GM12891 (cell line): ENCODE measurements at regions not wholly inside any gene's neighbourhood (a gene's known extent, or its start where the extent isn't known, plus 50 kb on each side); places are given as distances from the start of the nearest gene placed in this dataset.

Experiments used
- PAX5 ChIP-seq: IDR thresholded peaks from 2 replicates; pipeline ENCODE4 v1.6.1; 2011; ENCODE audit warnings: low read length, moderate library complexity, mild to moderate bottlenecking; ENCODE audit not compliant: insufficient read depth, severe bottlenecking
- POLR2A ChIP-seq: IDR thresholded peaks from 2 replicates; pipeline ENCODE4 v1.6.1; 2011; ENCODE audit warnings: low read depth, low read length, control low read depth
- POU2F2 ChIP-seq: IDR thresholded peaks from 2 replicates; pipeline ENCODE4 v1.6.1; 2011; ENCODE audit warnings: low read depth, mild to moderate bottlenecking, control low read depth, low read length, moderate library complexity
- SPI1 ChIP-seq: IDR thresholded peaks from 2 replicates; pipeline ENCODE4 v1.6.1; 2011; ENCODE audit warnings: low read depth, low read length, control low read depth
- TAF1 ChIP-seq: IDR thresholded peaks from 2 replicates; pipeline ENCODE4 v1.6.1; 2011; ENCODE audit warnings: low read depth, low read length, control low read depth

- TF ChIP-seq PAX5 (no peak), SPI1 (no peak), POLR2A (no peak), POU2F2 (no peak), TAF1 (no peak)
Observed at GRCh38 chr4:81740487-81740886, 268.8 kb upstream of the RASGEF1B start.
